Activated naive CD8-positive, alpha-beta T cell (primary cell): ENCODE measurements at regions not wholly inside any gene's neighbourhood (a gene's known extent, or its start where the extent isn't known, plus 50 kb on each side); places are given as distances from the start of the nearest gene placed in this dataset.

Experiments used
- H3K27ac Mint-ChIP-seq: one replicate; pipeline ENCODE4 v1.8.0; 2021; ENCODE audit warnings: mixed read lengths
- H3K27me3 Mint-ChIP-seq: one replicate; pipeline ENCODE4 v1.8.0; 2021; ENCODE audit warnings: mixed read lengths
- H3K36me3 Mint-ChIP-seq: one replicate; pipeline ENCODE4 v1.8.0; 2021; ENCODE audit warnings: mixed read lengths
- H3K4me1 Mint-ChIP-seq: one replicate; pipeline ENCODE4 v1.8.0; 2021; ENCODE audit warnings: low read depth, mixed read lengths
- H3K4me3 Mint-ChIP-seq: one replicate; pipeline ENCODE4 v1.8.0; 2021; ENCODE audit warnings: mild to moderate bottlenecking, mixed read lengths
- H3K9me3 Mint-ChIP-seq: one replicate; pipeline ENCODE4 v1.8.0; 2021; ENCODE audit warnings: low read depth, mixed read lengths

GRCh38 chr4:187602339-187603092 is 393.1 kb upstream of the ZFP42 start:
- H3K9me3 Mint-ChIP-seq: peaks cover 4% of the 10 kb centered on the region
- no peaks in the 10 kb centered on the region for H3K36me3 Mint-ChIP-seq
- no peak overlapping the region for H3K27ac Mint-ChIP-seq
- no peaks in the 10 kb centered on the region for H3K27me3 Mint-ChIP-seq
- no peaks in the 10 kb centered on the region for H3K4me1 Mint-ChIP-seq
- no peak overlapping the region for H3K4me3 Mint-ChIP-seq

- H3K27me3 Mint-ChIP-seq: no peaks in the 10 kb centered on the region
- H3K27ac Mint-ChIP-seq: no peak overlapping the region
- H3K4me1 Mint-ChIP-seq: no peaks in the 10 kb centered on the region
- no peaks in the 10 kb centered on the region for H3K36me3 Mint-ChIP-seq
- peaks cover 4% of the 10 kb centered on the region for H3K9me3 Mint-ChIP-seq
- H3K4me3 Mint-ChIP-seq: no peak overlapping the region
These were observed 392.2 kb upstream of the ZFP42 start for GRCh38 chr4:187603093-187604025.

GRCh38 chr4:187604984-187605383 is 390.6 kb upstream of the ZFP42 start:
- no peaks in the 10 kb centered on the region for H3K9me3 Mint-ChIP-seq
- no peaks in the 10 kb centered on the region for H3K27me3 Mint-ChIP-seq
- H3K27ac Mint-ChIP-seq: no peak overlapping the region
- H3K4me3 Mint-ChIP-seq: no peak overlapping the region
- H3K36me3 Mint-ChIP-seq: no peaks in the 10 kb centered on the region
- H3K4me1 Mint-ChIP-seq: no peaks in the 10 kb centered on the region

GRCh38 chr4:187606581-187606980 is 389.0 kb upstream of the ZFP42 start:
- H3K4me3 Mint-ChIP-seq: no peak overlapping the region
- H3K36me3 Mint-ChIP-seq: no peaks in the 10 kb centered on the region
- no peaks in the 10 kb centered on the region for H3K9me3 Mint-ChIP-seq
- no peaks in the 10 kb centered on the region for H3K27me3 Mint-ChIP-seq
- no peak overlapping the region for H3K27ac Mint-ChIP-seq
- no peaks in the 10 kb centered on the region for H3K4me1 Mint-ChIP-seq

GRCh38 chr4:187608001-187608421 is 387.6 kb upstream of the ZFP42 start:
- Mint-ChIP-seq H3K4me1 (no peaks in the 10 kb centered on the region), H3K27me3 (no peaks in the 10 kb centered on the region), H3K9me3 (no peaks in the 10 kb centered on the region), H3K27ac (no peak overlapping the region), H3K4me3 (no peak overlapping the region), H3K36me3 (no peaks in the 10 kb centered on the region)

GRCh38 chr4:187612301-187612700 is 383.3 kb upstream of the ZFP42 start:
- no peaks in the 10 kb centered on the region for H3K36me3 Mint-ChIP-seq
- H3K9me3 Mint-ChIP-seq: no peaks in the 10 kb centered on the region
- H3K27me3 Mint-ChIP-seq: no peaks in the 10 kb centered on the region
- no peaks in the 10 kb centered on the region for H3K4me1 Mint-ChIP-seq
- no peak overlapping the region for H3K27ac Mint-ChIP-seq
- no peak overlapping the region for H3K4me3 Mint-ChIP-seq

GRCh38 chr4:187613089-187613839 is 382.3 kb upstream of the ZFP42 start:
- Mint-ChIP-seq H3K27me3 (no peaks in the 10 kb centered on the region), H3K36me3 (no peaks in the 10 kb centered on the region), H3K9me3 (no peaks in the 10 kb centered on the region), H3K4me3 (no peak overlapping the region), H3K4me1 (no peaks in the 10 kb centered on the region), H3K27ac (no peak overlapping the region)

- Mint-ChIP-seq H3K4me1 (no peaks in the 10 kb centered on the region), H3K36me3 (no peaks in the 10 kb centered on the region), H3K27ac (no peak overlapping the region), H3K4me3 (no peak overlapping the region), H3K27me3 (no peaks in the 10 kb centered on the region), H3K9me3 (no peaks in the 10 kb centered on the region)
These were observed 379.6 kb upstream of the ZFP42 start for GRCh38 chr4:187615972-187616371.

- H3K36me3 Mint-ChIP-seq: no peaks in the 10 kb centered on the region
- no peak overlapping the region for H3K4me3 Mint-ChIP-seq
- no peaks in the 10 kb centered on the region for H3K9me3 Mint-ChIP-seq
- H3K27me3 Mint-ChIP-seq: no peaks in the 10 kb centered on the region
- H3K4me1 Mint-ChIP-seq: no peaks in the 10 kb centered on the region
- no peak overlapping the region for H3K27ac Mint-ChIP-seq
These were observed 378.5 kb upstream of the ZFP42 start for GRCh38 chr4:187617113-187617512.

- no peaks in the 10 kb centered on the region for H3K4me1 Mint-ChIP-seq
- H3K4me3 Mint-ChIP-seq: no peak overlapping the region
- no peaks in the 10 kb centered on the region for H3K9me3 Mint-ChIP-seq
- no peaks in the 10 kb centered on the region for H3K27me3 Mint-ChIP-seq
- no peak overlapping the region for H3K27ac Mint-ChIP-seq
- no peaks in the 10 kb centered on the region for H3K36me3 Mint-ChIP-seq
These were observed 376.8 kb upstream of the ZFP42 start for GRCh38 chr4:187618701-187619281.

- Mint-ChIP-seq H3K4me1 (no peaks in the 10 kb centered on the region), H3K36me3 (no peaks in the 10 kb centered on the region), H3K27me3 (no peaks in the 10 kb centered on the region), H3K9me3 (no peaks in the 10 kb centered on the region), H3K27ac (no peak overlapping the region), H3K4me3 (no peak overlapping the region)
These were observed 376.3 kb upstream of the ZFP42 start for GRCh38 chr4:187619319-187619718.

- peaks cover 4% of the 10 kb centered on the region for H3K9me3 Mint-ChIP-seq
- H3K27ac Mint-ChIP-seq: no peak overlapping the region
- H3K27me3 Mint-ChIP-seq: no peaks in the 10 kb centered on the region
- no peak overlapping the region for H3K4me3 Mint-ChIP-seq
- H3K4me1 Mint-ChIP-seq: no peaks in the 10 kb centered on the region
- no peaks in the 10 kb centered on the region for H3K36me3 Mint-ChIP-seq
These were observed 363.1 kb upstream of the ZFP42 start for GRCh38 chr4:187632260-187632995.

GRCh38 chr4:187633245-187633644 is 362.3 kb upstream of the ZFP42 start:
- H3K36me3 Mint-ChIP-seq: no peaks in the 10 kb centered on the region
- H3K27me3 Mint-ChIP-seq: no peaks in the 10 kb centered on the region
- H3K27ac Mint-ChIP-seq: no peak overlapping the region
- H3K4me1 Mint-ChIP-seq: no peaks in the 10 kb centered on the region
- H3K4me3 Mint-ChIP-seq: no peak overlapping the region
- H3K9me3 Mint-ChIP-seq: peaks cover 4% of the 10 kb centered on the region

GRCh38 chr4:187656959-187657358 is 338.6 kb upstream of the ZFP42 start:
- Mint-ChIP-seq H3K36me3 (no peaks in the 10 kb centered on the region), H3K4me1 (no peaks in the 10 kb centered on the region), H3K27me3 (no peaks in the 10 kb centered on the region), H3K4me3 (no peak overlapping the region), H3K9me3 (peaks cover 12% of the 10 kb centered on the region), H3K27ac (no peak overlapping the region)
